HL-60 (cell line): ENCODE measurements at regions not wholly inside any gene's neighbourhood (a gene's known extent, or its start where the extent isn't known, plus 50 kb on each side); places are given as distances from the start of the nearest gene placed in this dataset.

Source experiments
- DNase-seq, 2 experiments: peaks; one replicate each; pipeline ENCODE4 v3.0.0-alpha.2; 2010 to 2020; ENCODE audit warnings: low read depth in 1 of 2, low spot score in 1 of 2
- H3K27ac ChIP-seq: fragments of 250-450 bp; sonication (Bioruptor Pico); replicated peaks from 2 replicates; pipeline ENCODE4 v1.5.1; 2020; ENCODE audit warnings: mild to moderate bottlenecking, moderate library complexity
- H3K27me3 ChIP-seq: fragments of 250-450 bp; sonication (Bioruptor Pico); 2 replicates; pipeline ENCODE4 v1.5.1; 2021; ENCODE audit warnings: mild to moderate bottlenecking, moderate library complexity; ENCODE audit not compliant: insufficient read depth, poor library complexity, severe bottlenecking
- H3K4me3 ChIP-seq: replicated peaks from 2 replicates; pipeline ENCODE4 v1.5.1; 2011; ENCODE audit warnings: mild to moderate bottlenecking, control low read depth, low read length; ENCODE audit not compliant: insufficient read depth
- CTCF ChIP-seq: IDR thresholded peaks from one replicate; pipeline ENCODE4 v1.5.1; 2011; ENCODE audit warnings: low read length, control low read depth, inconsistent platforms; ENCODE audit not compliant: insufficient read depth
- GABPA ChIP-seq: IDR thresholded peaks from 2 replicates; pipeline ENCODE4 v1.6.1; 2012; ENCODE audit warnings: low read depth
- POLR2AphosphoS5 ChIP-seq: IDR thresholded peaks from 2 replicates; pipeline ENCODE4 v1.6.1; 2012; ENCODE audit warnings: low read depth
- REST ChIP-seq: IDR thresholded peaks from 2 replicates; pipeline ENCODE4 v1.6.1; 2012; ENCODE audit warnings: low read depth; ENCODE audit not compliant: insufficient replicate concordance
- SPI1 ChIP-seq: IDR thresholded peaks from 2 replicates; pipeline ENCODE4 v1.6.1; 2012; ENCODE audit warnings: low read depth, mild to moderate bottlenecking, borderline replicate concordance

- no peak overlapping the region for H3K27ac ChIP-seq
- H3K4me3 ChIP-seq = no peak overlapping the region
- TF ChIP-seq SPI1 (no peak), GABPA (no peak), CTCF (no peak), POLR2AphosphoS5 (no peak), REST (no peak)
These were observed 456.4 kb downstream of the TNS3 start for GRCh38 chr7:47125529-47125928.

GRCh38 chr7:47119261-47119865 lies 462.5 kb downstream of the TNS3 start:
- no peak for DNase-seq
- H3K4me3 ChIP-seq = no peak overlapping the region
- no peak overlapping the region for H3K27ac ChIP-seq
- no peaks in the 10 kb centered on the region for H3K27me3 ChIP-seq
- TF ChIP-seq GABPA = no peak
- TF ChIP-seq CTCF = no peak
- no peak for TF ChIP-seq POLR2AphosphoS5
- no peak for TF ChIP-seq SPI1
- no peak for TF ChIP-seq REST

More at GRCh38 chr7:47125529-47125928, 456.4 kb downstream of the TNS3 start:
- H3K27me3 ChIP-seq = no peaks in the 10 kb centered on the region
- no peak for DNase-seq

- no peak overlapping the region for H3K27ac ChIP-seq
- H3K27me3 ChIP-seq = no peaks in the 10 kb centered on the region
- no peak for DNase-seq
- no peak overlapping the region for H3K4me3 ChIP-seq
- no peak for TF ChIP-seq POLR2AphosphoS5
- TF ChIP-seq SPI1 = no peak
- no peak for TF ChIP-seq GABPA
- TF ChIP-seq CTCF = no peak
- no peak for TF ChIP-seq REST
These were observed 477.7 kb downstream of the TNS3 start for GRCh38 chr7:47104206-47104549.
